GM18517 (cell line): ENCODE measurements at regions not wholly inside any gene's neighbourhood (a gene's known extent, or its start where the extent isn't known, plus 50 kb on each side); places are given as distances from the start of the nearest gene placed in this dataset.

Experiments
- ATAC-seq: cut with Tn5 transposase; IDR thresholded peaks from one replicate; pipeline ENCODE4 v1.9.1; 2021; ENCODE audit warnings: mild to moderate bottlenecking, moderate library complexity; ENCODE audit not compliant: unreplicated experiment

GRCh38 chr1:244953901-244954300, 89.6 kb upstream of the HNRNPU start:
- ATAC-seq = no peak

DNA sequence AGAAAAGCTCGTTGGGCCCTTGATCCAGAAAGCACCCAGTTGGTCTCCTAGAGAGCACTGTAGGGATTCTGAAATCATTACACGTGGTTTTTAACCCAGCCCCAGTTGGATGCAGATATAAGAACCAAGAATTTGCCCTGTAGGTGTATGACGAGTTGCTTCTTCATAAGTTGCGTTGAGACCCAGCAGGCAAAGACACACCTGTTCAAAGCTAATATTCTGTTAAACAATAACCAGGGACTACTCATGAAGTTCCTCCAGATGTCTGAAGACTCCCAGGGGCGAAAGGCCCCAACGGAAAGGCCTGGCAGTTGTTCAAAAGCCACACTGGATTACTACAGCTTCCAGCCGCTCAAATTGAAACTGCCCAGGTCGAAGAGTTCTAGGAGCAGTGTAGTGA, 88.6 kb upstream of the HNRNPU start:
- ATAC-seq = peak; percentile 95

GRCh38 chr1:244952280-244952933, 88.1 kb upstream of the HNRNPU start:
- ATAC-seq = no peak

DNA sequence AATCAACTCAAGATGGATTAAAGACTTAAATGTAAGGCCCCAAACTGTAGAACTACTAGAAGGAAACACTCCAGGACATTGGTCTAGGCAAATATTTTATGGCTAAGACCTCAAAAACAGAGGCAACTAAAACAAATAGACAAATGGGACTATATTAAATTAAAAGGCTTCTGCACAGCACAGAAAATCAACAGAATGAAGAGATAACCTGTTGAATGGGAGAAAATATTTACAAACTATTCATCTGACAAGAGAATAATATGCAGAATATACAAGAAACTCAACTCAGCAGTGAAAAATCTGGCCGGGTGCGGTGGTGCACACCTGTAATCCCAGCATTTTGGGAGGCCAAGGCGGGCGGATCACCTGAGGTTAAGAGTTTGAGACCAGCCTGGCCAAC, 84.1 kb upstream of the HNRNPU start:
- ATAC-seq = no peak

- peak; percentile 86 for ATAC-seq
These were observed 80.8 kb upstream of the HNRNPU start for GRCh38 chr1:244945109-244945671.

DNA sequence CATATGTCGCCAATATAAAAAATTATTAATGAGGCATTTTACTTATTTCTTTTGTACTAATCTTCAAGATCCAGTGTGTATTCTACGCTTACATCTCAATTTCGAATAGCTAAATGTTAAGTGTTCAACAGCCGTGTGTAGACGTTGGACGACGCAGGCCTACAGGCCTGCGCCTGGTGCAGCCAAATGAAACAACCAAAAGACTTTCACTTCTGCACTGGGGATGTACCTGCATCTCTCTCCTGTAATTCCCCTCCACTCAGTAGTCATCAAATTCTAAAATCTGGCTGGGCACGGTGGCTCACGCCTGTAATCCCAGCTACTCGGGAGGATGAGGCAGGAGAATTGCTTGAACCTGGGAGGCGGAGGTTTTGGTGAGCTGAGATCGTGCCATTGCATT, 76.8 kb upstream of the HNRNPU start:
- peak; percentile 68 for ATAC-seq

DNA sequence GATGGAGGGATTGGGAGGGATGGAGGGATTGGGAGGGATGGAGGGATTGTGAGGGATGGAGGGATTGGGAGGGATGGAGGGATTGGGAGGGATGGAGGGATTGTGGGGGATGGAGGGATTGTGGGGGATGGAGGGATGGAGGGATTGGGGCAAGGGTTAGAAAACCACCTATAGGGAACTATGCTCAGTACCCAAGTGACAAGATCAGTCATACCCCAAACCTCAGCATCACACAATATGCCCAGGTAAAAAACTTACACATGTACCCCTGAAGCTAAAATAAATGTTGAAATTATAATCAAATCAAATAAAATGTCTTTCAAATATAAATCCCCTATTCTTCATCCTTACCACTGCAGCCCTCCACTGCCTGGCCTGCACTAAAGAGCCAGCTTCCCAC, 72.8 kb upstream of the HNRNPU start:
- no peak for ATAC-seq

DNA sequence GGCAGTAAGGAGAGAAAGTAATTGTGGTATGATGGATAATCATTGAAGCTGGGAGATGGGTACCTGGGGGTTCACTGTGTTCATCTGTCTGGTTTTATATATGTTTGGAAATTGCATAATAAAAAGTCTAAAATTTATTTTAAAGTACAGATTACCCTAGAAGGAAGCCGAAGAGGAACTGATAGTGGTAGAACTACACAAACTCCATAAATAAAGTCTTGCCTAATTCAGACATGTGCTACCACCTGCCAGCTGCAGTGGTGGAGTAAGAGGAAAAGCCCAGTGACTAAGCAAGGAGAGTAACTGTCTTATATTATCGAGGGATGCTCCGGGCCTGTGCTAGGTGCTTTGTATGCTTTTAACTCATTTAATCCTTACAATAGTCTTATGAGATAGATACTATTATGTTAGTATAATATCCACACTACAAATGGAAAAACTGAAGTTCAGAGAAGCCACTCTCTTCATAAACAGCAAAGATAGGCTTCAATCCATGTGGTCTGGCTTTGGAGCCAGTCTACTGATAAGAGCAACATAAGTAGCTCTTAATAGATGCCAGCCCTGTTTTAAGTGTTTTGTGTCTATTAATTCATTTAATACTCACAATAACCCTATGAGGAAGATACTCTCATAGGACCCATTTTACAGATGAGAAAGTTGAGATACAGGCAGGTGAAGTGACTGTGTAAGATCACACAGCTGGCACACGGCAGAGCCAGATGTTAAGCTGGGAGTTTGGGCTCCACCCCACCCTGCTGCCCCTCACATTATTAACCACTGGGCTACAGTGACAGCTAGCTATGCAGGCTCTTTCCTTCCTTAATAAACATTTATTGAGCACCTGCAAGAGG, 56.8 kb upstream of the HNRNPU start:
- peak; percentile 70 for ATAC-seq

- ATAC-seq = no peak
These were observed 55.3 kb upstream of the HNRNPU start for GRCh38 chr1:244919320-244920282.

- ATAC-seq = peak; percentile 38
These were observed 54.3 kb upstream of the HNRNPU start for GRCh38 chr1:244918421-244919319.

DNA sequence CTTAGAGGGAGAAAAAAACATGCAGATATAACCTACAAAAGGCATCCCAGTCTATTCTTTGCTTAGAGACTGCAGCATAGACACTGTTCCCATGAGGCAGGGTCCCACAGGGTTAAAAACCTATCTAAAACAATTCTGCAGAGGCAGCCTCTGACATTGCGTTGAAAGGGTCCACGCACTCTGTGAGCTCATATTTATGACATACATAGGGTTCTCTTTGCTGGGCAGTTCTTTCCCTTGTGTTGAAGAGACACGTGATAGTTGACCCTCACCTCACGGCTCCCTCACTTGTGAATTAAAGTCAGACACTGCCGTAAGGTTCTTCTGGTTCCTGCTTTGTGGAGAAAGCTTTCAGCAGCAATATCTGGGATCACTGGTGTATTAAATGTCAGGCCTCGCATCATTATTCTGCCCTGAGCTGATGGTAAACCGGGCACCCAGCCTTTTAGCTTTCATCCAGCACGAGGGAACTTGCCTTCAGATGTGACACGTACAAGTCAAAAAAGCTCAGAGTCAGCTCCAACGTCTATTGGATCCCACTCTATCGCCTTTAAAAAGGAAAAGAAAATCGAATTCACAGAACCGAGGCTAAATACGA, 52.8 kb upstream of the HNRNPU start:
- no peak for ATAC-seq

- ATAC-seq = no peak
These were observed 51.4 kb upstream of the HNRNPU start for GRCh38 chr1:244915736-244916135.

DNA sequence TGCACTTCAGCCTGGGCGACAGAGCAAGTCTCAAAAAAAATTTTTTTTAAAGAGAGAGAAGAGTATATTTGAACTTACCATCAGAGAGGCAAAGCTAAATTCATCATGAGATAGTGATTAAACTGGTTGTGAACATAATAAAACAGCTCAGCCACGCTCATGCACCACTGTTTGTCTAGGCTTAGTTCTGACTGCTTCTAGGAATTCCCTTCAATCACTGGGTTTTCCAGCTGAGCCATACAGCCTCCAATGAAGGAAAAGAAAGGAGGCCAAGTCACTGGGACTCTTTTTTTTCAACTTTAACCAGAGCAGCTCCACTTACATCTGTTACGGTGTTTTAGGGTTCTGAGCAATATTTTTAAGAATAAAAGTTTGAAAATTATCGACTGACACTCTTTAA, 50.4 kb upstream of the HNRNPU start:
- ATAC-seq = no peak
